Activated B cell treated with CpG ODN at 0.5 μM for 24 hours (primary cell): ENCODE measurements at regions not wholly inside any gene's neighbourhood (a gene's known extent, or its start where the extent isn't known, plus 50 kb on each side); places are given as distances from the start of the nearest gene placed in this dataset.
"Not testable (repeated sequence)": the region's sequence is repeated elsewhere in the genome, so short reads cannot be mapped to it uniquely, and the experiment has no call there.

ENCODE experiments used
- ATAC-seq: fragments of 200-7000 bp; cut with Tn5 transposase; one replicate; pipeline ENCODE4 v1.10.0; 2021; ENCODE audit warnings: low read depth, mild to moderate bottlenecking, moderate library complexity
- CTCF ChIA-PET: fragments of 350-600 bp; sonication (Branson Sonifier 250); formaldehyde crosslinking; loops from one replicate; lab custom pipeline; 2021; ENCODE audit warnings: antibody characterized with exemption; lab: Charles Lee
- POLR2A ChIA-PET: fragments of 350-600 bp; sonication (Branson Sonifier 250); formaldehyde crosslinking; loops from one replicate; lab custom pipeline; 2021; ENCODE audit warnings: antibody characterized with exemption; lab: Charles Lee
- DNase-seq: peaks from one replicate; pipeline ENCODE4 v3.0.0; 2022
- H3K27ac Mint-ChIP-seq: one replicate; pipeline ENCODE4 v1.8.0; 2020; ENCODE audit warnings: mixed read lengths
- H3K27me3 Mint-ChIP-seq: one replicate; pipeline ENCODE4 v1.8.0; 2021; ENCODE audit warnings: mixed read lengths
- H3K36me3 Mint-ChIP-seq: one replicate; pipeline ENCODE4 v1.8.0; 2021; ENCODE audit warnings: low read depth, mixed read lengths
- H3K4me1 Mint-ChIP-seq: one replicate; pipeline ENCODE4 v1.8.0; 2021; ENCODE audit warnings: mixed read lengths
- H3K4me3 Mint-ChIP-seq: one replicate; pipeline ENCODE4 v1.8.0; 2020; ENCODE audit warnings: mild to moderate bottlenecking, mixed read lengths
- H3K9me3 Mint-ChIP-seq: one replicate; pipeline ENCODE4 v1.8.0; 2020; ENCODE audit warnings: mixed read lengths
- CTCF ChIP-seq: fragments of 200-600 bp; IDR thresholded peaks from one replicate; pipeline ENCODE4 v1.8.0; 2022; ENCODE audit warnings: antibody characterized with exemption, mild to moderate bottlenecking
- intact Hi-C: fragments of 100-400 bp; cut with micrococcal nuclease; formaldehyde crosslinking; loops from one replicate; pipeline ENCODE4 v1.15.1; 2024

- peaks cover 7% of the 10 kb centered on the region for H3K27me3 Mint-ChIP-seq
- no peaks in the 10 kb centered on the region for H3K9me3 Mint-ChIP-seq
- intact Hi-C loops: no loop called here
- H3K4me3 Mint-ChIP-seq: no peak overlapping the region
- no peaks in the 10 kb centered on the region for H3K36me3 Mint-ChIP-seq
- ChIA-PET POLR2A (no interaction called here), CTCF (no interaction called here)
- DNase-seq (no peak), ATAC-seq (no peak)
- H3K27ac Mint-ChIP-seq: no peak overlapping the region
- no peaks in the 10 kb centered on the region for H3K4me1 Mint-ChIP-seq
- TF ChIP-seq CTCF: no peak
These were observed 88.6 kb downstream of the CTH start for GRCh38 chr1:70499695-70500094.

DNA sequence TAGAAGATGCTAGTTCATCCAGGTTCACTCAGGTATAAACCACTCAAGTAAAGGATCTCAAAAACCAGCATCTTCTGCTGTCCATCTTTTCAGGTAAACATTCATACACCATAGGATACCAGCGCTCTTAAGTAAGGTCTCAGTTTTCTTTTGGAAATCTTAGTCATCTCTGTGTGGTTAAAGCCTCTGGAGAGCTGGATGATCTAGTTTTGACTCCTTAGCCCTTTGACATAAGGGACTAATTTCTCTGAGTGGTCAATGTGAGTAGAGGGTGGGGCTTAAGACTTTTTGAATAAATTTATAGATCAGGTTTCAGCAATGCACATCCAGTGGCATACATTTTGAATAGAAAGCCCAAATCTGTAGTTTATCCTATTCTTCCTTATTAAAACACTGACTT is 92.3 kb downstream of the CTH start:
- CTCF ChIA-PET: no interaction called here
- H3K36me3 Mint-ChIP-seq: no peaks in the 10 kb centered on the region
- H3K4me1 Mint-ChIP-seq: no peaks in the 10 kb centered on the region
- intact Hi-C loops: no loop called here
- no peaks in the 10 kb centered on the region for H3K9me3 Mint-ChIP-seq
- H3K27me3 Mint-ChIP-seq: peaks cover 13% of the 10 kb centered on the region
- no peak for DNase-seq
- no peak for TF ChIP-seq CTCF
- POLR2A ChIA-PET: no interaction called here
- H3K4me3 Mint-ChIP-seq: no peak overlapping the region
- ATAC-seq: no peak
- no peak overlapping the region for H3K27ac Mint-ChIP-seq

- no peak overlapping the region for H3K27ac Mint-ChIP-seq
These were observed 93.2 kb downstream of the CTH start for GRCh38 chr1:70504176-70504820.

DNA sequence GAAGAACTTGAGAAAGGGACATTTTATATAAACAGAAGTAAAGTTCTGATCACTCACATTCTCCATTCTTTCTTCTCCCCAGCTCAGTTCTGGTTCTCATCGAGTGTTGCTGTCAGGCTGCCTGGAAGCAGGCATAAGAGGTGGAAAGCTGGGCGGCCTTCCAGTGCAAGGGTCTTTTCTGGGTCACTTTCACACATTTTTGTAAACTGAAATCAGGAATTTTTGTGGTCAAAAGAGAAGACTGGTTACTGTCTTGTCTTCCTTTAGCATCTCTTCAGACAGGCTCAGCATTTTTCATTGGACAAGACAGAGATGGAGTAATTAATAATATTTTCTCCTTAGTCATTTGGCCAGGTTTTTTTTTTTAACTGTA is 93.7 kb downstream of the CTH start:
- H3K27ac Mint-ChIP-seq: no peak overlapping the region
- intact Hi-C loops: no loop called here
- H3K4me3 Mint-ChIP-seq: no peak overlapping the region
- H3K4me1 Mint-ChIP-seq: no peaks in the 10 kb centered on the region
- peaks cover 14% of the 10 kb centered on the region for H3K27me3 Mint-ChIP-seq
- H3K9me3 Mint-ChIP-seq: no peaks in the 10 kb centered on the region
- no peak for DNase-seq
- ChIA-PET POLR2A (no interaction called here), CTCF (no interaction called here)
- no peaks in the 10 kb centered on the region for H3K36me3 Mint-ChIP-seq
- no peak for TF ChIP-seq CTCF
- ATAC-seq: no peak

More at GRCh38 chr1:70504176-70504820, 93.2 kb downstream of the CTH start:
- CTCF ChIA-PET: no interaction called here
- no peaks in the 10 kb centered on the region for H3K4me1 Mint-ChIP-seq
- no peak overlapping the region for H3K4me3 Mint-ChIP-seq
- H3K27me3 Mint-ChIP-seq: peaks cover 13% of the 10 kb centered on the region
- H3K36me3 Mint-ChIP-seq: no peaks in the 10 kb centered on the region
- POLR2A ChIA-PET: no interaction called here
- TF ChIP-seq CTCF: no peak
- intact Hi-C loops: no loop called here
- no peaks in the 10 kb centered on the region for H3K9me3 Mint-ChIP-seq
- no peak for DNase-seq
- no peak for ATAC-seq

GRCh38 chr1:70507991-70508390 is 96.9 kb downstream of the CTH start:
- CTCF ChIA-PET: interaction anchor here (1.0 to 2.1 kb wide), 3 partner anchors 167 to 376 kb away, joined by 3 to 15 read pairs (median 8); no protein-coding TSS in a partner anchor
- ATAC-seq, H3K27ac Mint-ChIP-seq, H3K4me3 Mint-ChIP-seq, H3K9me3 Mint-ChIP-seq, DNase-seq, POLR2A ChIA-PET, intact Hi-C loops, H3K4me1 Mint-ChIP-seq, H3K36me3 Mint-ChIP-seq: not testable (repeated sequence)
- H3K27me3 Mint-ChIP-seq: peaks cover 20% of the 10 kb centered on the region
